GM12878 (cell line): ENCODE measurements at regions not wholly inside any gene's neighbourhood (a gene's known extent, or its start where the extent isn't known, plus 50 kb on each side); places are given as distances from the start of the nearest gene placed in this dataset.

Experiments used
- ATAC-seq: fragments of 200-7000 bp; cut with Tn5 transposase; 3 replicates; pipeline ENCODE4 v1.9.1; 2020; ENCODE audit warnings: mild to moderate bottlenecking, moderate library complexity
- BruUV-seq: library from RNA; stranded (reverse); fragments of 400-500 nt; replicated peaks from 2 replicates; lab custom pipeline; 2021; lab: Mats Ljungman, UMichigan
- CTCF ChIA-PET: fragments of 300-600 bp; sonication (Branson Sonifier 250); formaldehyde crosslinking; extraction: SDS; loops from one replicate; lab custom pipeline; 2021; ENCODE audit warnings: inconsistent platforms; lab: Yijun Ruan, JAX
- POLR2A ChIA-PET: fragments of 350-600 bp; formaldehyde crosslinking; extraction: SDS; loops from one replicate; lab custom pipeline; 2021; ENCODE audit warnings: inconsistent platforms; lab: Charles Lee
- RAD21 ChIA-PET: fragments of 300-600 bp; sonication (Branson Sonifier 250); formaldehyde crosslinking; loops from one replicate; lab custom pipeline; 2023; ENCODE audit warnings: antibody characterized with exemption; ENCODE audit not compliant: unreplicated experiment; lab: Charles Lee
- SMC1A ChIA-PET: fragments of 300-600 bp; sonication (Branson Sonifier 250); formaldehyde crosslinking; loops from one replicate; lab custom pipeline; 2023; ENCODE audit not compliant: unreplicated experiment, uncharacterized antibody; lab: Charles Lee
- DNase-seq: peaks from one replicate; pipeline ENCODE4 v3.0.0-alpha.2; 2011; ENCODE audit warnings: low read depth, low spot score
- FAIRE-seq: peaks from 3 replicates; lab custom pipeline; 2011; peaks lifted over from hg19 to GRCh38; lab: Jason Lieb, UNC
- H2AFZ ChIP-seq: 2 replicates; pipeline ENCODE4 v1.6.0; 2011; ENCODE audit warnings: low read depth, low read length, control low read depth; ENCODE audit not compliant: control insufficient read depth
- H3K27ac ChIP-seq: 2 replicates; pipeline ENCODE4 v1.5.1; 2011; ENCODE audit warnings: control low read depth; ENCODE audit not compliant: control insufficient read depth, insufficient read depth
- H3K27me3 ChIP-seq, 2 experiments: replicated peaks in 1 of 2; 2 replicates each; pipeline versions ENCODE4 v1.6.0 to v1.6.1; 2011; ENCODE audit warnings: low read length in 1 of 2; ENCODE audit not compliant: control insufficient read depth in 2 of 2, insufficient read depth in 2 of 2
- H3K36me3 ChIP-seq, 2 experiments: 2 replicates each; pipeline ENCODE4 v1.5.1; 2011; ENCODE audit warnings: low read length in 1 of 2; ENCODE audit not compliant: control insufficient read depth in 2 of 2, insufficient read depth in 2 of 2
- H3K4me1 ChIP-seq: 2 replicates; pipeline ENCODE4 v1.6.1; 2011; ENCODE audit warnings: mild to moderate bottlenecking, low read length, moderate library complexity, mixed read lengths; ENCODE audit not compliant: control insufficient read depth, insufficient read depth
- H3K4me2 ChIP-seq: 2 replicates; pipeline ENCODE4 v1.6.0; 2011; ENCODE audit warnings: control low read depth; ENCODE audit not compliant: control insufficient read depth, insufficient read depth
- H3K4me3 ChIP-seq: fragments of 200-600 bp; sonication (generic); 2 replicates; pipeline ENCODE4 v1.5.1; 2016
- H3K79me2 ChIP-seq: 2 replicates; pipeline ENCODE4 v1.6.0; 2011; ENCODE audit warnings: low read length; ENCODE audit not compliant: control insufficient read depth, insufficient read depth
- H3K9ac ChIP-seq: 2 replicates; pipeline ENCODE4 v1.8.0; 2011; ENCODE audit warnings: low read length, control low read depth, mixed read lengths; ENCODE audit not compliant: control insufficient read depth, insufficient read depth
- H3K9me3 ChIP-seq: replicated peaks from 3 replicates; pipeline ENCODE4 v1.5.1; 2011; ENCODE audit warnings: mild to moderate bottlenecking, low read length; ENCODE audit not compliant: control insufficient read depth, insufficient read depth
- H4K20me1 ChIP-seq: 2 replicates; pipeline ENCODE4 v1.6.0; 2011; ENCODE audit not compliant: control insufficient read depth, insufficient read depth
- KDM1A ChIP-seq: fragments of 200-600 bp; sonication (generic); IDR thresholded peaks from 2 replicates; pipeline ENCODE4 v1.6.1; 2016; ENCODE audit warnings: borderline replicate concordance
- MTA3 ChIP-seq: IDR thresholded peaks from 2 replicates; pipeline ENCODE4 v1.6.1; 2012; ENCODE audit warnings: low read length, inconsistent platforms, borderline replicate concordance
- NR2C2 ChIP-seq: IDR thresholded peaks from 2 replicates; pipeline ENCODE4 v1.6.1; 2011; ENCODE audit warnings: borderline replicate concordance, low read depth; ENCODE audit not compliant: control insufficient read depth, insufficient read length
- PAX5 ChIP-seq: IDR thresholded peaks from 2 replicates; pipeline ENCODE4 v1.6.1; 2011; ENCODE audit warnings: low read depth, low read length, borderline replicate concordance
- SUPT20H ChIP-seq: IDR thresholded peaks from 2 replicates; pipeline ENCODE4 v1.6.1; 2011; ENCODE audit warnings: low read depth, mild to moderate bottlenecking, low read length, moderate library complexity, borderline replicate concordance; ENCODE audit not compliant: control insufficient read depth
- YBX1 ChIP-seq: fragments of 450-650 bp; IDR thresholded peaks from 2 replicates; pipeline ENCODE4 v1.6.1; 2016; ENCODE audit warnings: antibody characterized with exemption
- ZSCAN29 ChIP-seq: fragments of 450-650 bp; IDR thresholded peaks from 2 replicates; pipeline ENCODE4 v1.6.1; 2017; ENCODE audit warnings: mild to moderate bottlenecking, moderate library complexity
- WGBS: methylation state at CpG from one replicate; pipeline ENCODE4 v1.1.6; 2016; ENCODE audit warnings: low lambda C conversion rate; ENCODE audit not compliant: insufficient replicate concordance, insufficient coverage; ENCODE audit errors: missing lambda C conversion rate; 5-methylcytosine and 5-hydroxymethylcytosine counted together
- in situ Hi-C: fragments of 300-500 bp; cut with MboI; formaldehyde crosslinking; loops from 9 replicates; pipeline ENCODE4 v1.14.3; 2018; ENCODE audit warnings: mixed read lengths
- intact Hi-C: fragments of 100-400 bp; cut with micrococcal nuclease; formaldehyde crosslinking; loops from one replicate; pipeline ENCODE4 v1.14.2; 2022; ENCODE audit not compliant: unreplicated experiment
- TF ChIP-seq, protein P1 (sequence below): fragments of 450-650 bp; IDR thresholded peaks from 2 replicates; pipeline ENCODE4 v1.6.1; 2017; ENCODE audit warnings: mild to moderate bottlenecking, moderate library complexity
- TF ChIP-seq, protein P2 (sequence below): fragments of 450-650 bp; conservative IDR thresholded peaks from 2 replicates; pipeline ENCODE4 v1.6.1; 2017; ENCODE audit warnings: mild to moderate bottlenecking, moderate library complexity

- H3K9ac ChIP-seq, result no peak overlapping the region
- 38% methylated on average over 6 of the region's 6 CpGs for WGBS
- ChIA-PET POLR2A (no interaction called here), CTCF (no interaction called here), SMC1A (no interaction called here), RAD21 (no interaction called here)
- H3K27me3 ChIP-seq, result no peaks in the 10 kb centered on the region
- no TSS peak for BruUV-seq
- no peak overlapping the region for H3K4me2 ChIP-seq
- H4K20me1 ChIP-seq, result no peaks in the 10 kb centered on the region
- no peak overlapping the region for H3K27ac ChIP-seq
- no peak for FAIRE-seq
- DNase-seq, result no peak
- no peak overlapping the region for H2AFZ ChIP-seq
- intact Hi-C loops, result no loop called here
- no peaks in the 10 kb centered on the region for H3K79me2 ChIP-seq
- H3K9me3 ChIP-seq, result no peaks in the 10 kb centered on the region; the same call in 1 of the 3 replicates
- ATAC-seq, result no peak
- H3K4me3 ChIP-seq, result no peak overlapping the region
- TF ChIP-seq KDM1A (no peak), SUPT20H (no peak), ZSCAN29 (no peak), NR2C2 (no peak), YBX1 (no peak), MTA3 (no peak), PAX5 (no peak)
- TF ChIP-seq, protein P1, sequence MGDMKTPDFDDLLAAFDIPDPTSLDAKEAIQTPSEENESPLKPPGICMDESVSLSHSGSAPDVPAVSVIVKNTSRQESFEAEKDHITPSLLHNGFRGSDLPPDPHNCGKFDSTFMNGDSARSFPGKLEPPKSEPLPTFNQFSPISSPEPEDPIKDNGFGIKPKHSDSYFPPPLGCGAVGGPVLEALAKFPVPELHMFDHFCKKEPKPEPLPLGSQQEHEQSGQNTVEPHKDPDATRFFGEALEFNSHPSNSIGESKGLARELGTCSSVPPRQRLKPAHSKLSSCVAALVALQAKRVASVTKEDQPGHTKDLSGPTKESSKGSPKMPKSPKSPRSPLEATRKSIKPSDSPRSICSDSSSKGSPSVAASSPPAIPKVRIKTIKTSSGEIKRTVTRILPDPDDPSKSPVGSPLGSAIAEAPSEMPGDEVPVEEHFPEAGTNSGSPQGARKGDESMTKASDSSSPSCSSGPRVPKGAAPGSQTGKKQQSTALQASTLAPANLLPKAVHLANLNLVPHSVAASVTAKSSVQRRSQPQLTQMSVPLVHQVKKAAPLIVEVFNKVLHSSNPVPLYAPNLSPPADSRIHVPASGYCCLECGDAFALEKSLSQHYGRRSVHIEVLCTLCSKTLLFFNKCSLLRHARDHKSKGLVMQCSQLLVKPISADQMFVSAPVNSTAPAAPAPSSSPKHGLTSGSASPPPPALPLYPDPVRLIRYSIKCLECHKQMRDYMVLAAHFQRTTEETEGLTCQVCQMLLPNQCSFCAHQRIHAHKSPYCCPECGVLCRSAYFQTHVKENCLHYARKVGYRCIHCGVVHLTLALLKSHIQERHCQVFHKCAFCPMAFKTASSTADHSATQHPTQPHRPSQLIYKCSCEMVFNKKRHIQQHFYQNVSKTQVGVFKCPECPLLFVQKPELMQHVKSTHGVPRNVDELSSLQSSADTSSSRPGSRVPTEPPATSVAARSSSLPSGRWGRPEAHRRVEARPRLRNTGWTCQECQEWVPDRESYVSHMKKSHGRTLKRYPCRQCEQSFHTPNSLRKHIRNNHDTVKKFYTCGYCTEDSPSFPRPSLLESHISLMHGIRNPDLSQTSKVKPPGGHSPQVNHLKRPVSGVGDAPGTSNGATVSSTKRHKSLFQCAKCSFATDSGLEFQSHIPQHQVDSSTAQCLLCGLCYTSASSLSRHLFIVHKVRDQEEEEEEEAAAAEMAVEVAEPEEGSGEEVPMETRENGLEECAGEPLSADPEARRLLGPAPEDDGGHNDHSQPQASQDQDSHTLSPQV, result no peak
- TF ChIP-seq, protein P2, sequence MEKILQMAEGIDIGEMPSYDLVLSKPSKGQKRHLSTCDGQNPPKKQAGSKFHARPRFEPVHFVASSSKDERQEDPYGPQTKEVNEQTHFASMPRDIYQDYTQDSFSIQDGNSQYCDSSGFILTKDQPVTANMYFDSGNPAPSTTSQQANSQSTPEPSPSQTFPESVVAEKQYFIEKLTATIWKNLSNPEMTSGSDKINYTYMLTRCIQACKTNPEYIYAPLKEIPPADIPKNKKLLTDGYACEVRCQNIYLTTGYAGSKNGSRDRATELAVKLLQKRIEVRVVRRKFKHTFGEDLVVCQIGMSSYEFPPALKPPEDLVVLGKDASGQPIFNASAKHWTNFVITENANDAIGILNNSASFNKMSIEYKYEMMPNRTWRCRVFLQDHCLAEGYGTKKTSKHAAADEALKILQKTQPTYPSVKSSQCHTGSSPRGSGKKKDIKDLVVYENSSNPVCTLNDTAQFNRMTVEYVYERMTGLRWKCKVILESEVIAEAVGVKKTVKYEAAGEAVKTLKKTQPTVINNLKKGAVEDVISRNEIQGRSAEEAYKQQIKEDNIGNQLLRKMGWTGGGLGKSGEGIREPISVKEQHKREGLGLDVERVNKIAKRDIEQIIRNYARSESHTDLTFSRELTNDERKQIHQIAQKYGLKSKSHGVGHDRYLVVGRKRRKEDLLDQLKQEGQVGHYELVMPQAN, result no peak
- TF ChIP-seq, all 136 proteins: peak for 0
- Histone ChIP-seq H3K4me1 (peaks cover 16% of the 10 kb centered on the region), H3K36me3 (no peaks in the 10 kb centered on the region)
- in situ Hi-C loops, result no loop called here
These were observed 132.6 kb downstream of the MIAT start for GRCh38 chr22:26789951-26790350.
